PC-9 (cell line): ENCODE measurements at regions not wholly inside any gene's neighbourhood (a gene's known extent, or its start where the extent isn't known, plus 50 kb on each side); places are given as distances from the start of the nearest gene placed in this dataset.
A peak's percentile ranks its signal among the peaks of the same experiment; 100 is the strongest.

Experiments used
- EZH2 ChIP-seq: fragments of 200-600 bp; sonication (generic); IDR thresholded peaks from 2 replicates; pipeline ENCODE4 v1.8.0; 2017; ENCODE audit warnings: antibody characterized with exemption, low read depth
- TF ChIP-seq, protein P1 (sequence below): fragments of 200-600 bp; sonication (generic); conservative IDR thresholded peaks from 2 replicates; pipeline ENCODE4 v1.6.1; 2017; ENCODE audit warnings: mixed run types, antibody characterized with exemption, mild to moderate bottlenecking, moderate library complexity

GRCh38 chr4:20544645-20545044, 155.6 kb upstream of the PACRGL start:
- TF ChIP-seq, protein P1, sequence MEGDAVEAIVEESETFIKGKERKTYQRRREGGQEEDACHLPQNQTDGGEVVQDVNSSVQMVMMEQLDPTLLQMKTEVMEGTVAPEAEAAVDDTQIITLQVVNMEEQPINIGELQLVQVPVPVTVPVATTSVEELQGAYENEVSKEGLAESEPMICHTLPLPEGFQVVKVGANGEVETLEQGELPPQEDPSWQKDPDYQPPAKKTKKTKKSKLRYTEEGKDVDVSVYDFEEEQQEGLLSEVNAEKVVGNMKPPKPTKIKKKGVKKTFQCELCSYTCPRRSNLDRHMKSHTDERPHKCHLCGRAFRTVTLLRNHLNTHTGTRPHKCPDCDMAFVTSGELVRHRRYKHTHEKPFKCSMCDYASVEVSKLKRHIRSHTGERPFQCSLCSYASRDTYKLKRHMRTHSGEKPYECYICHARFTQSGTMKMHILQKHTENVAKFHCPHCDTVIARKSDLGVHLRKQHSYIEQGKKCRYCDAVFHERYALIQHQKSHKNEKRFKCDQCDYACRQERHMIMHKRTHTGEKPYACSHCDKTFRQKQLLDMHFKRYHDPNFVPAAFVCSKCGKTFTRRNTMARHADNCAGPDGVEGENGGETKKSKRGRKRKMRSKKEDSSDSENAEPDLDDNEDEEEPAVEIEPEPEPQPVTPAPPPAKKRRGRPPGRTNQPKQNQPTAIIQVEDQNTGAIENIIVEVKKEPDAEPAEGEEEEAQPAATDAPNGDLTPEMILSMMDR: peak; percentile 56
- TF ChIP-seq EZH2: no peak
